Stimulated activated CD8-positive, alpha-beta memory T cell treated with anti-CD3 and anti-CD28 coated beads, Interleukin-15, amount 100 ng/mL, for 24 hours (primary cell): ENCODE measurements at regions not wholly inside any gene's neighbourhood (a gene's known extent, or its start where the extent isn't known, plus 50 kb on each side); places are given as distances from the start of the nearest gene placed in this dataset.
"Not testable (repeated sequence)": the region's sequence is repeated elsewhere in the genome, so short reads cannot be mapped to it uniquely, and the experiment has no call there.

Source experiments
- DNase-seq: peaks from one replicate; pipeline ENCODE4 v3.0.0-alpha.2; 2020; ENCODE audit warnings: low read depth

GRCh38 chr2:131639001-131639620, 111.4 kb downstream of the CCDC74A start:
- DNase-seq, result not testable (repeated sequence)

GRCh38 chr2:131641414-131642206, 113.9 kb downstream of the CCDC74A start:
- no peak for DNase-seq

- DNase-seq, result not testable (repeated sequence)
These were observed 115.5 kb downstream of the CCDC74A start for GRCh38 chr2:131643180-131643579.

GRCh38 chr2:131645177-131645765, 117.6 kb downstream of the CCDC74A start:
- no peak for DNase-seq

GRCh38 chr2:131646220-131646619, 118.5 kb downstream of the CCDC74A start:
- DNase-seq, result not testable (repeated sequence)

- DNase-seq, result no peak
These were observed 119.1 kb downstream of the CCDC74A start for GRCh38 chr2:131646669-131647297.

- not testable (repeated sequence) for DNase-seq
These were observed 120.9 kb downstream of the CCDC74A start for GRCh38 chr2:131648565-131648964.

GRCh38 chr2:131652246-131652645, 124.6 kb downstream of the CCDC74A start:
- not testable (repeated sequence) for DNase-seq

GRCh38 chr2:131654107-131654506, 126.4 kb downstream of the CCDC74A start:
- DNase-seq, result not testable (repeated sequence)

- no peak for DNase-seq
These were observed 129.3 kb downstream of the CCDC74A start for GRCh38 chr2:131656816-131657633.

- no peak for DNase-seq
These were observed 130.4 kb downstream of the CCDC74A start for GRCh38 chr2:131657895-131658768.

GRCh38 chr2:131658769-131659131, 131.1 kb downstream of the CCDC74A start:
- DNase-seq, result no peak

GRCh38 chr2:131659168-131659572, 131.5 kb downstream of the CCDC74A start:
- DNase-seq, result no peak

GRCh38 chr2:131661101-131661782, 133.6 kb downstream of the CCDC74A start:
- DNase-seq, result not testable (repeated sequence)

- DNase-seq, result not testable (repeated sequence)
These were observed 134.3 kb downstream of the CCDC74A start for GRCh38 chr2:131661884-131662535.

- DNase-seq, result not testable (repeated sequence)
These were observed 135.8 kb downstream of the CCDC74A start for GRCh38 chr2:131663501-131663900.

- DNase-seq, result not testable (repeated sequence)
These were observed 138.0 kb downstream of the CCDC74A start for GRCh38 chr2:131665716-131666115.

GRCh38 chr2:131668794-131669540, 141.3 kb downstream of the CCDC74A start:
- DNase-seq, result not testable (repeated sequence)
